GM23338 (cell line): ENCODE measurements at regions not wholly inside any gene's neighbourhood (a gene's known extent, or its start where the extent isn't known, plus 50 kb on each side); places are given as distances from the start of the nearest gene placed in this dataset.
"Not testable (repeated sequence)": the region's sequence is repeated elsewhere in the genome, so short reads cannot be mapped to it uniquely, and the experiment has no call there.

Source experiments
- ATAC-seq: fragments of 200-7000 bp; cut with Tn5 transposase; 3 replicates; pipeline ENCODE4 v1.9.1; 2020
- DNase-seq: peaks from one replicate; pipeline ENCODE4 v3.0.0-alpha.2; 2015; ENCODE audit warnings: low spot score
- H2AFZ ChIP-seq: fragments of 200-600 bp; sonication (generic); 2 replicates; pipeline ENCODE4 v1.8.0; 2016; ENCODE audit warnings: antibody characterized with exemption, mild to moderate bottlenecking, moderate library complexity
- H3F3A ChIP-seq: fragments of 200-600 bp; sonication (generic); replicated peaks from 2 replicates; pipeline ENCODE4 v1.8.0; 2017; ENCODE audit warnings: antibody characterized with exemption, mixed run types, low read depth
- H3K27ac ChIP-seq: fragments of 200-600 bp; sonication (generic); 2 replicates; pipeline ENCODE4 v1.6.1; 2016; ENCODE audit warnings: low read depth
- H3K27me3 ChIP-seq: fragments of 200-600 bp; sonication (generic); 2 replicates; pipeline ENCODE4 v1.8.0; 2016; ENCODE audit warnings: mild to moderate bottlenecking, mixed run types, moderate library complexity; ENCODE audit not compliant: insufficient read depth
- H3K36me3 ChIP-seq: fragments of 200-600 bp; sonication (generic); 2 replicates; pipeline ENCODE4 v1.8.0; 2016; ENCODE audit warnings: mild to moderate bottlenecking; ENCODE audit not compliant: insufficient read depth
- H3K4me1 ChIP-seq: fragments of 200-600 bp; sonication (generic); 2 replicates; pipeline ENCODE4 v1.8.0; 2016; ENCODE audit warnings: mild to moderate bottlenecking, moderate library complexity; ENCODE audit not compliant: insufficient read depth
- H3K4me2 ChIP-seq: fragments of 200-600 bp; sonication (generic); 2 replicates; pipeline ENCODE4 v1.7.1; 2017; ENCODE audit warnings: mixed run types
- H3K4me3 ChIP-seq: fragments of 200-600 bp; sonication (generic); 2 replicates; pipeline ENCODE4 v1.6.1; 2016; ENCODE audit warnings: mixed run types
- H3K79me2 ChIP-seq: fragments of 200-600 bp; sonication (generic); replicated peaks from 2 replicates; pipeline ENCODE4 v1.8.0; 2017; ENCODE audit warnings: mild to moderate bottlenecking; ENCODE audit not compliant: insufficient read depth
- H3K9me2 ChIP-seq: fragments of 200-600 bp; sonication (generic); 2 replicates; pipeline ENCODE4 v1.8.0; 2017; ENCODE audit not compliant: insufficient read depth
- H4K20me1 ChIP-seq: fragments of 200-600 bp; sonication (generic); replicated peaks from 2 replicates; pipeline ENCODE4 v1.8.0; 2017; ENCODE audit warnings: mild to moderate bottlenecking; ENCODE audit not compliant: insufficient read depth
- H3K27ac Mint-ChIP-seq: 2 replicates; pipeline ENCODE4 v1.8.0; 2020; ENCODE audit warnings: inconsistent platforms, mild to moderate bottlenecking, moderate library complexity, mixed read lengths
- H3K27me3 Mint-ChIP-seq: 3 replicates; pipeline ENCODE4 v1.8.0; 2022; ENCODE audit warnings: low read depth, mild to moderate bottlenecking, moderate library complexity, mixed read lengths, inconsistent platforms; ENCODE audit not compliant: insufficient read depth, poor library complexity
- H3K36me3 Mint-ChIP-seq: 3 replicates; pipeline ENCODE4 v1.8.0; 2021; ENCODE audit warnings: low read depth, mild to moderate bottlenecking, inconsistent platforms, moderate library complexity, mixed read lengths
- H3K4me1 Mint-ChIP-seq: 3 replicates; pipeline ENCODE4 v1.8.0; 2020; ENCODE audit warnings: mild to moderate bottlenecking, inconsistent platforms, mixed read lengths
- H3K4me3 Mint-ChIP-seq: 3 replicates; pipeline ENCODE4 v1.8.0; 2021; ENCODE audit warnings: moderate library complexity, mild to moderate bottlenecking, inconsistent platforms, mixed read lengths
- H3K9me3 Mint-ChIP-seq: 3 replicates; pipeline ENCODE4 v1.8.0; 2020; ENCODE audit warnings: moderate library complexity, mild to moderate bottlenecking, inconsistent platforms, mixed read lengths
- CREB1 ChIP-seq: fragments of 250-450 bp; sonication (Bioruptor Pico); IDR thresholded peaks from 2 replicates; pipeline ENCODE4 v1.5.0; 2020; ENCODE audit warnings: low read depth, mild to moderate bottlenecking, moderate library complexity
- EZH2phosphoT487 ChIP-seq: fragments of 200-600 bp; sonication (generic); IDR thresholded peaks from one replicate; pipeline ENCODE4 v1.8.1; 2018; ENCODE audit warnings: antibody characterized with exemption; ENCODE audit not compliant: unreplicated experiment
- JUNB ChIP-seq: IDR thresholded peaks from one replicate; pipeline ENCODE4 v1.6.1; 2016; ENCODE audit warnings: antibody characterized with exemption; ENCODE audit not compliant: unreplicated experiment
- POLR2AphosphoS5 ChIP-seq: IDR thresholded peaks from 2 replicates; pipeline ENCODE4 v1.6.1; 2016; ENCODE audit warnings: antibody characterized with exemption, low read depth
- STAT1 ChIP-seq: IDR thresholded peaks from one replicate; pipeline ENCODE4 v1.6.1; 2016; ENCODE audit warnings: antibody characterized with exemption; ENCODE audit not compliant: unreplicated experiment
- ZNF331 ChIP-seq: fragments of 250-450 bp; sonication (Bioruptor Pico); IDR thresholded peaks from 2 replicates; pipeline ENCODE4 v1.5.0; 2020; ENCODE audit warnings: low read depth, mild to moderate bottlenecking, moderate library complexity
- TF ChIP-seq, protein P1 (sequence below), 2 experiments: fragments of 200-600 bp in 1 of 2; sonication (generic) in 1 of 2; conservative IDR thresholded peaks; 2 replicates each; pipeline versions ENCODE4 v1.5.1 to v1.6.1; 2016 to 2017; ENCODE audit warnings: antibody characterized with exemption in 2 of 2, low read depth in 2 of 2, mild to moderate bottlenecking in 2 of 2, moderate library complexity in 1 of 2
- TF ChIP-seq, protein P2 (sequence below): IDR thresholded peaks from 2 replicates; pipeline ENCODE4 v1.6.1; 2016; ENCODE audit warnings: antibody characterized with exemption

DNA sequence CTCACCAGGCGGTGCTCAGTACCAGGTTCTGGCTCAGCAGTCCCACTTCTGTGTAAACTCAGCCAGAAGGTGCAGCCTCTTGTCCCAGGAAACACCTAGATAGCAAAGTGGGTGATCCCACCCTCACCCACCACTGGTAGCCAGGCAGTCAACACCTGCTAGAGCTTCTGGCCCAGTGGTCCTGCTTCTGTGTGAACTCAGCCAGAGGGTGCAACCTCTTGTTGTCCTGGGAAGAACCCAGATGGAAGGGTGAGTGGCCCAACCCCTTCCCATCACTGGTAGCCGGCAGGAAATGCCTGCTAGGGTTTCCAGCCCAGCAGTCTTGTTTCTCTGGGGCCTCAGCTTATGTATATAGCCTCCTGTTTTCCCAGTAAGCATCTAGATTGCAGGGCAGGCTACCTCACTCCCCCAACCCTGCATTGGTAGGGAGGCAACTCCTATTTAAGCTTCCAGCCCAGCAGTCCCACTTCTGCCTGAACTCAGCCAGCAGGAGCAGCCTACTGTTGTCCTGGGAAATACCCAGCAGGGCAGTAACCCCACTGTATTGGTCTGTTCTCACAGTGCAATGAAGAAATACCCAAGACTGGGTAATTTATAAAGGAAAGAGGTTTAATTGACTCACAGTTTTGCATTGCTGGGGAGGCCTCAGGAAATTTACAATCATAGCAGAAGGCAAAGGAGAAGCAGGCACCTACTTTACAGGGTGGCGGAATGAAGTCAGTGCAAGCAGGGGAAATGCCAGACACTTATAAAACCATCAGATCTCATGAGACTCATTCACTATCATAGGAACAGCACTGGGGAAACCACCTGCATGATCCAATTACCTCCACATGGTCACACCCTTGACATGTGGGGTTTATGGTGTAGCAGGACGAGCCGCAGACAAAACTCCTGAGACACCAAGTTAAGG is 110.6 kb downstream of the DTWD1 start (continued):
- TF ChIP-seq, protein P1, sequence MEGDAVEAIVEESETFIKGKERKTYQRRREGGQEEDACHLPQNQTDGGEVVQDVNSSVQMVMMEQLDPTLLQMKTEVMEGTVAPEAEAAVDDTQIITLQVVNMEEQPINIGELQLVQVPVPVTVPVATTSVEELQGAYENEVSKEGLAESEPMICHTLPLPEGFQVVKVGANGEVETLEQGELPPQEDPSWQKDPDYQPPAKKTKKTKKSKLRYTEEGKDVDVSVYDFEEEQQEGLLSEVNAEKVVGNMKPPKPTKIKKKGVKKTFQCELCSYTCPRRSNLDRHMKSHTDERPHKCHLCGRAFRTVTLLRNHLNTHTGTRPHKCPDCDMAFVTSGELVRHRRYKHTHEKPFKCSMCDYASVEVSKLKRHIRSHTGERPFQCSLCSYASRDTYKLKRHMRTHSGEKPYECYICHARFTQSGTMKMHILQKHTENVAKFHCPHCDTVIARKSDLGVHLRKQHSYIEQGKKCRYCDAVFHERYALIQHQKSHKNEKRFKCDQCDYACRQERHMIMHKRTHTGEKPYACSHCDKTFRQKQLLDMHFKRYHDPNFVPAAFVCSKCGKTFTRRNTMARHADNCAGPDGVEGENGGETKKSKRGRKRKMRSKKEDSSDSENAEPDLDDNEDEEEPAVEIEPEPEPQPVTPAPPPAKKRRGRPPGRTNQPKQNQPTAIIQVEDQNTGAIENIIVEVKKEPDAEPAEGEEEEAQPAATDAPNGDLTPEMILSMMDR (conservative IDR thresholded peaks at IDR 0.05; ENCODE audit: low read depth in 2 of 2): no peak

DNA sequence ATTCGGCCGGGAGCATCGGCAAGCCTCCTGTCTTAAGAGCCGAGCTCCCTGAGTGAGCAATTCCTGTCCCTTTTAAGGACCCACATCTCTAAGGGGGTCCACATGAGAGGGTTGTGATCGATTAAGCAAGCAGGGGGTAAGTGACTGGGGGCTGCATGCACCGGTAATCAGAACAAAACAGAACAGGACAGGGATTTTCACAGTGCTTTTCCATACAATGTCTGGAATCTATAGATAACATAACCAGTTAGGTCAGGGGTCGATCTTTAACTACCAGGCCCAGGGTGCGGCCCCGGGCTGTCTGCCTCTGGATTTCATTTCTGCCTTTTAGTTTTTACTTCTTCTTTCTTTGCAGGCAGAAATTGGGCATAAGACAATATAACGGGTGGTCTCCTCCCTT is 111.3 kb downstream of the DTWD1 start:
- not testable (repeated sequence) for ATAC-seq, H2AFZ ChIP-seq, H4K20me1 ChIP-seq, H3K36me3 Mint-ChIP-seq, DNase-seq, H3K27me3 Mint-ChIP-seq, H3K4me3 Mint-ChIP-seq, H3K9me3 Mint-ChIP-seq, H3K27ac ChIP-seq, H3K4me1 ChIP-seq, H3K4me2 ChIP-seq, H3K36me3 ChIP-seq, H3K27me3 ChIP-seq, H3K4me3 ChIP-seq, H3K79me2 ChIP-seq, H3K27ac Mint-ChIP-seq, H3F3A ChIP-seq, H3K9me2 ChIP-seq, H3K4me1 Mint-ChIP-seq

DNA sequence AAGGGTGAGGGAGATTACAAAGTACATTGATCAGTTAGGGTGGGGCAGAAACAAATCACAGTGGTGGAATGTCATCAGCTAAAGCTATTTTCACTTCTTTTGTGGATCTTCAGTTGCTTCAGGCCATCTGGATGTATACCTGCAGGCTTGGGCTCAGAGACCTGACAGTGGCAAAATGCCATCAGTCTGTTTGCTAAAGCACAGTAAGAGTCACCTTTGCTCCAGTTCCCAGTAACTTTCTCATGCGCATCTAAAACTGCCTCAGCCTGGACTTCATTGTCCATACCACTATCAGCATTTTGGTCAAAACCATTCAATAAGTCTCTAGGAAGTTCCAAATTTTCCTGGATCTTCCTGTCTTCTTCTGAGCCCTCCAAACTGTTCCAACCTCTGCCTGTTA is 113.2 kb downstream of the DTWD1 start:
- H3K27me3 ChIP-seq, H3K4me3 ChIP-seq, H2AFZ ChIP-seq, H3K27me3 Mint-ChIP-seq, DNase-seq, H3K4me3 Mint-ChIP-seq, H3K4me2 ChIP-seq, ATAC-seq, H3K4me1 Mint-ChIP-seq, H3K4me1 ChIP-seq, H3K27ac Mint-ChIP-seq, H3K79me2 ChIP-seq, H3K27ac ChIP-seq, H4K20me1 ChIP-seq, H3F3A ChIP-seq, H3K36me3 ChIP-seq, H3K9me3 Mint-ChIP-seq, H3K9me2 ChIP-seq, H3K36me3 Mint-ChIP-seq: not testable (repeated sequence)

DNA sequence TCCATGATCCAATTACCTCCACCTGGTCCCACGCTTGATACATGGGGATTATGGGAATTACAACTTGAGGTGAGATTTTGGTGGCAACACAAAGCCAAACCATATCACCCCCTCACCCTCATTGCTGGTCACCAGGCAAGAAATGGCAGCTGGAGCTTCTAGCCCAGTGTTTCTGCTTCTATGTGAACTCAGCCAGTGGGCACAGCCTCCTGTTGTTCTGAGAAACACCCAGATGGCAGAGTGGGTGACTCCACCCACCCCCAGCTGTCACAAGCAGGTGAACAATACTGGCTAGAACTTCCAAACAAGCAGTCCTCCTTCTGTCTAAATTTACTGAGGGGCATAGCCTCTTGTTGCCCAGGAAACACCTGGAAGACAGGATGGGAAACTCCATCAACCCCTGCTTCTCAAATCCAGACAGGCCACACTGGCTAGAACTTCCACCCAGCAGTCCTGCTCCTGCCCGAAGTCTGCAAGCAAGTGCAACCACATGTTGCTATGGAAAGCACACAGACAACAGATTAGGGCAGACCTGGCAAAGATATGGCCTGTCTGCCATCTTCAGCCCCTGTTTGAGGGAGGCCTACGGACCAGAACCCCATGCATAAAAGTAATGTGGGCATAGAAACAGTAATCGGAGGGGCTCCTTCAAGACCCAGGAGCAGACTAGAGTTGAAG is 114.1 kb downstream of the DTWD1 start:
- H4K20me1 ChIP-seq: no peaks in the 10 kb centered on the region
- no peak overlapping the region for H3K4me2 ChIP-seq
- no peak overlapping the region for H2AFZ ChIP-seq
- H3K4me3 Mint-ChIP-seq: no peak overlapping the region
- H3K79me2 ChIP-seq: no peaks in the 10 kb centered on the region
- TF ChIP-seq CREB1 (CRISPR knock-in tag): no peak
- TF ChIP-seq, protein P2, sequence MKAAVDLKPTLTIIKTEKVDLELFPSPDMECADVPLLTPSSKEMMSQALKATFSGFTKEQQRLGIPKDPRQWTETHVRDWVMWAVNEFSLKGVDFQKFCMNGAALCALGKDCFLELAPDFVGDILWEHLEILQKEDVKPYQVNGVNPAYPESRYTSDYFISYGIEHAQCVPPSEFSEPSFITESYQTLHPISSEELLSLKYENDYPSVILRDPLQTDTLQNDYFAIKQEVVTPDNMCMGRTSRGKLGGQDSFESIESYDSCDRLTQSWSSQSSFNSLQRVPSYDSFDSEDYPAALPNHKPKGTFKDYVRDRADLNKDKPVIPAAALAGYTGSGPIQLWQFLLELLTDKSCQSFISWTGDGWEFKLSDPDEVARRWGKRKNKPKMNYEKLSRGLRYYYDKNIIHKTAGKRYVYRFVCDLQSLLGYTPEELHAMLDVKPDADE: no peak
- TF ChIP-seq POLR2AphosphoS5: no peak
- no peak for TF ChIP-seq STAT1
- TF ChIP-seq, protein P1 (conservative IDR thresholded peaks at IDR 0.05; ENCODE audit: low read depth in 2 of 2): no peak
- no peak for TF ChIP-seq JUNB
- no peak for TF ChIP-seq EZH2phosphoT487
- TF ChIP-seq ZNF331 (CRISPR knock-in tag): no peak
- peaks cover 3% of the 10 kb centered on the region for H3K27me3 Mint-ChIP-seq
- H3K36me3 ChIP-seq: no peaks in the 10 kb centered on the region
- H3K27ac Mint-ChIP-seq: no peak overlapping the region
- no peak overlapping the region for H3K4me3 ChIP-seq
- H3F3A ChIP-seq: no peaks in the 10 kb centered on the region
- H3K4me1 ChIP-seq: no peaks in the 10 kb centered on the region
- H3K27ac ChIP-seq: no peak overlapping the region
- DNase-seq (no peak), ATAC-seq (no peak)
- H3K9me3 Mint-ChIP-seq: no peaks in the 10 kb centered on the region
- H3K4me1 Mint-ChIP-seq: peaks cover 4% of the 10 kb centered on the region
- no peaks in the 10 kb centered on the region for H3K36me3 Mint-ChIP-seq
- peaks cover 5% of the 10 kb centered on the region; the same call in 1 of the 2 replicates for H3K9me2 ChIP-seq
- H3K27me3 ChIP-seq: no peaks in the 10 kb centered on the region
